Glutamatergic neuron (in vitro differentiated cells): ENCODE measurements at regions not wholly inside any gene's neighbourhood (a gene's known extent, or its start where the extent isn't known, plus 50 kb on each side); places are given as distances from the start of the nearest gene placed in this dataset.

Experiments used
- DNase-seq: peaks from one replicate; pipeline ENCODE4 v3.0.0; 2022
- H3K27ac Mint-ChIP-seq: one replicate; pipeline ENCODE4 v1.8.0; 2020; ENCODE audit warnings: mild to moderate bottlenecking, mixed read lengths, inconsistent platforms; ENCODE audit not compliant: unreplicated experiment
- H3K27me3 Mint-ChIP-seq: one replicate; pipeline ENCODE4 v1.8.0; 2020; ENCODE audit warnings: mild to moderate bottlenecking, moderate library complexity, mixed read lengths, inconsistent platforms; ENCODE audit not compliant: unreplicated experiment
- H3K36me3 Mint-ChIP-seq: one replicate; pipeline ENCODE4 v1.8.0; 2020; ENCODE audit warnings: mild to moderate bottlenecking, mixed read lengths, inconsistent platforms; ENCODE audit not compliant: unreplicated experiment
- H3K4me1 Mint-ChIP-seq: one replicate; pipeline ENCODE4 v1.8.0; 2020; ENCODE audit warnings: mild to moderate bottlenecking, low read depth, mixed read lengths, inconsistent platforms; ENCODE audit not compliant: unreplicated experiment
- H3K4me3 Mint-ChIP-seq: one replicate; pipeline ENCODE4 v1.8.0; 2020; ENCODE audit warnings: mild to moderate bottlenecking, mixed read lengths, inconsistent platforms; ENCODE audit not compliant: unreplicated experiment
- H3K9me3 Mint-ChIP-seq: one replicate; pipeline ENCODE4 v1.8.0; 2020; ENCODE audit warnings: mild to moderate bottlenecking, moderate library complexity, mixed read lengths, inconsistent platforms; ENCODE audit not compliant: unreplicated experiment
- CTCF ChIP-seq: fragments of 200-600 bp; sonication (generic); IDR thresholded peaks from one replicate; pipeline ENCODE4 v1.5.0; 2021; ENCODE audit not compliant: partially characterized antibody, unreplicated experiment

GRCh38 chr6:113802779-113803178 is 54.4 kb upstream of the MARCKS start:
- Mint-ChIP-seq H3K27me3 (no peaks in the 10 kb centered on the region), H3K27ac (no peak overlapping the region), H3K36me3 (no peaks in the 10 kb centered on the region), H3K4me3 (no peak overlapping the region), H3K4me1 (no peaks in the 10 kb centered on the region), H3K9me3 (no peaks in the 10 kb centered on the region)
- DNase-seq, result no peak
- TF ChIP-seq CTCF, result no peak

- Mint-ChIP-seq H3K27ac (no peak overlapping the region), H3K36me3 (no peaks in the 10 kb centered on the region), H3K9me3 (no peaks in the 10 kb centered on the region), H3K4me1 (no peaks in the 10 kb centered on the region), H3K4me3 (no peak overlapping the region), H3K27me3 (no peaks in the 10 kb centered on the region)
- DNase-seq, result no peak
- TF ChIP-seq CTCF, result no peak
These were observed 51.9 kb upstream of the MARCKS start for GRCh38 chr6:113805173-113805790.

GRCh38 chr6:113805811-113806495 is 51.2 kb upstream of the MARCKS start:
- no peaks in the 10 kb centered on the region for H3K4me1 Mint-ChIP-seq
- H3K36me3 Mint-ChIP-seq, result no peaks in the 10 kb centered on the region
- H3K27ac Mint-ChIP-seq, result no peak overlapping the region
- TF ChIP-seq CTCF, result no peak
- DNase-seq, result no peak
- H3K27me3 Mint-ChIP-seq, result no peaks in the 10 kb centered on the region
- H3K9me3 Mint-ChIP-seq, result no peaks in the 10 kb centered on the region
- H3K4me3 Mint-ChIP-seq, result no peak overlapping the region
